Thyroid gland (tissue), 4 donors: ENCODE measurements at regions not wholly inside any gene's neighbourhood (a gene's known extent, or its start where the extent isn't known, plus 50 kb on each side); places are given as distances from the start of the nearest gene placed in this dataset.

Experiments
- DNase-seq, 2 donors: peaks; one replicate each; pipeline ENCODE4 v3.0.0-alpha.2; 2019
- H3K27ac ChIP-seq, 3 donors: fragments of 200-600 bp; sonication (generic); 1 replicate in 2 of 3; 2 replicates in 1 of 3; pipeline ENCODE4 v1.5.1; 2016 to 2019; ENCODE audit warnings: mild to moderate bottlenecking in 1 of 3, moderate library complexity in 1 of 3
- H3K27me3 ChIP-seq: fragments of 200-600 bp; sonication (generic); one replicate; pipeline ENCODE4 v1.5.1; 2019
- H3K36me3 ChIP-seq, 2 donors: fragments of 200-600 bp; sonication (generic); one replicate each; pipeline ENCODE4 v1.5.1; 2016 to 2019
- H3K4me1 ChIP-seq, 2 donors: fragments of 200-600 bp; sonication (generic); one replicate each; pipeline ENCODE4 v1.5.1; 2017 to 2019
- H3K4me3 ChIP-seq, 3 donors: fragments of 200-600 bp; sonication (generic); replicated peaks in 1 of 3; 1 replicate in 2 of 3; 2 replicates in 1 of 3; pipeline ENCODE4 v1.5.1; 2016; ENCODE audit warnings: mild to moderate bottlenecking in 1 of 3
- H3K9me3 ChIP-seq: fragments of 200-600 bp; sonication (generic); one replicate; pipeline ENCODE4 v1.5.1; 2017
- POLR2A ChIP-seq, 2 donors: fragments of 450-650 bp; IDR thresholded peaks; one replicate each; pipeline ENCODE4 v1.6.1; 2017; ENCODE audit warnings: antibody characterized with exemption in 2 of 2, mild to moderate bottlenecking in 2 of 2, moderate library complexity in 1 of 2
- WGBS, 2 donors: methylation state at CpG; one replicate each; pipeline ENCODE4 v1.1.5; 2017; 5-methylcytosine and 5-hydroxymethylcytosine counted together
- intact Hi-C: fragments of 100-400 bp; cut with DNase I; formaldehyde crosslinking; loops from one replicate; pipeline ENCODE4 v1.15.1; 2023
- TF ChIP-seq, protein P1 (sequence below), 6 experiments: fragments of 200-600 bp in 3 of 6; fragments of 450-650 bp in 3 of 6; sonication (generic) in 3 of 6; IDR thresholded peaks; one replicate each; pipeline ENCODE4 v1.5.1; 2016 to 2019; ENCODE audit warnings: antibody characterized with exemption in 6 of 6, mild to moderate bottlenecking in 2 of 6, inconsistent platforms in 1 of 6, moderate library complexity in 1 of 6

DNA sequence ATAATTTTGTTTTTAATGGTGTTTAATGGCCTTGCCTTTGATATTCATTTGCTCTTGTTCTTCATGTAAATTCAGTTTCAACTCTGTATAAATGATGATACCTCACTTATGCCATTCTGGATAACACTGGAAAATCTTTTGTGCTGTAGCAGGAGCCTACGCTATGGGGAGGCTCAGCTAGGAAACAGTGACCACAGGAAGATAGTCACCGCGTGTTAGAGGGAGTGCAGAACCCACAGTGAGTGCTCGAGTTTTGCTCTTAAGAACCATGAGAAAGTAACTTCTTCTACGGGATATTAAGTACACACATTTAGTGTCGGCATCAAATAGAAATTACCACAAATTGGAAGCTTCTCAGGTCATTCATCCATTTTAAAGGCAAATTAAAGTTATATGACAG lies 143.9 kb downstream of the IRX2 start:
- Histone ChIP-seq H3K27me3 (no peaks in the 10 kb centered on the region), H3K36me3 (no peaks in the 10 kb centered on the region), H3K9me3 (no peaks in the 10 kb centered on the region), H3K4me1 (no peaks in the 10 kb centered on the region), H3K4me3 (no peak overlapping the region), H3K27ac (no peak overlapping the region)
- intact Hi-C loops: no loop called here
- TF ChIP-seq, protein P1, sequence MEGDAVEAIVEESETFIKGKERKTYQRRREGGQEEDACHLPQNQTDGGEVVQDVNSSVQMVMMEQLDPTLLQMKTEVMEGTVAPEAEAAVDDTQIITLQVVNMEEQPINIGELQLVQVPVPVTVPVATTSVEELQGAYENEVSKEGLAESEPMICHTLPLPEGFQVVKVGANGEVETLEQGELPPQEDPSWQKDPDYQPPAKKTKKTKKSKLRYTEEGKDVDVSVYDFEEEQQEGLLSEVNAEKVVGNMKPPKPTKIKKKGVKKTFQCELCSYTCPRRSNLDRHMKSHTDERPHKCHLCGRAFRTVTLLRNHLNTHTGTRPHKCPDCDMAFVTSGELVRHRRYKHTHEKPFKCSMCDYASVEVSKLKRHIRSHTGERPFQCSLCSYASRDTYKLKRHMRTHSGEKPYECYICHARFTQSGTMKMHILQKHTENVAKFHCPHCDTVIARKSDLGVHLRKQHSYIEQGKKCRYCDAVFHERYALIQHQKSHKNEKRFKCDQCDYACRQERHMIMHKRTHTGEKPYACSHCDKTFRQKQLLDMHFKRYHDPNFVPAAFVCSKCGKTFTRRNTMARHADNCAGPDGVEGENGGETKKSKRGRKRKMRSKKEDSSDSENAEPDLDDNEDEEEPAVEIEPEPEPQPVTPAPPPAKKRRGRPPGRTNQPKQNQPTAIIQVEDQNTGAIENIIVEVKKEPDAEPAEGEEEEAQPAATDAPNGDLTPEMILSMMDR (IDR thresholded peaks at IDR 0.05): no peak
- TF ChIP-seq POLR2A (IDR thresholded peaks at IDR 0.05): no peak
- DNase-seq: no peak
- WGBS, 2 donors: 73 to 76% methylated on average over 6 of the region's 6 CpGs

DNA sequence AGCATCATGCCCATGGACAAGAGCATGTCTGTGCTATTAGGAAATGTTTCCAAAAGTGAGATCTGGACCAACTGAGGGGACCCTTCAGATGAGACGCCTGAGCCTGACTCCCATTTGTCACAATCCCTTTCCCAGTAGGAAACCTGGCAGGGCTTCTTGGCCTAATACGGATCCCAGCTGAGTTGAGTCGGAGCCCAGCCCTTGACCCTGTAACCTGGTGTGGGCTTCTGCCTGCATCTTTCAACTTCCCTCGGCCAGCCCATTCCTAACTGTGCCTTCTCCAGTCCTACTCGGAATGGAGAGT lies 148.3 kb downstream of the IRX2 start:
- no peaks in the 10 kb centered on the region for H3K27me3 ChIP-seq
- intact Hi-C loops: no loop called here
- H3K9me3 ChIP-seq: no peaks in the 10 kb centered on the region
- H3K4me3 ChIP-seq: no peak overlapping the region
- DNase-seq: no peak
- H3K27ac ChIP-seq: no peak overlapping the region
- no peaks in the 10 kb centered on the region for H3K36me3 ChIP-seq
- 69% methylated on average over 5 of the region's 5 CpGs for WGBS, 2 donors
- no peaks in the 10 kb centered on the region for H3K4me1 ChIP-seq
- TF ChIP-seq POLR2A (IDR thresholded peaks at IDR 0.05): no peak

DNA sequence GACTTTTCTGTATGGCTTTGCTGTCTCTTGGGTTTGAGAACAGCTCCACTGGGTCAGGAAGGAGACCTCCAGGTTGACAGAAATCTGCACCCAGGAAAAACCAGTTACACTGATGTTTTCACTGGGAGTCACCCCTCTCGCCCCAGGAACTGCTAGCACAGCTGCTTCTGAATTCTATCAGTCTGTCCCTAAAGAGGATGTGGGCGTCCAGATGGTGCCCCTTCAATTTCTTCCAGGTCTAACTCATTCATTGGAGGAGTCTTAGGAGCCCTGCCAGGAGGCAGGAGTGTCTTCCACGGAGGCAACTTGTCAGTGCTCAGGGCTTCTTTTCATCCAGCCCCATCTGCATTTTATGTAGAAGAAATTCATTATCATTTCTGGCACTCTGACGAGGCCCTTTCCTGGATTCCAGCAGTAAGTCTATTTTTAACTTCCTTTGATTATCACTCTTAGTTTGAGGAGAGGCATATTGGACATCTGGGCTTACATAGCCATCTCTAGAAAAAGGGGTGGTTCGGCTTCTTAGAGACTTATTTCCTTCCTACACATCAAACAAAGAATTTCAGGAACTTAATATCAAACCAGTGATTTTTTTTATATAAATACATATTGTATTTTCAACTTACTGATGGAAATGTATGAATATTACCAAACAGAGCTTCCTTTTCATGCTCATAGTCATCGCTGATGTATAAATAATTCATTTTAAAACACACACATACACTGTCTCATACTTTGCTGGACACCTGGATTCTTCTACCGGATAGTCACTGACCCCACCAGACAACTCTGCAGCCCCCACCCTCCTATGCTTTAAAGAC lies 148.8 kb downstream of the IRX2 start:
- no peaks in the 10 kb centered on the region for H3K4me1 ChIP-seq
- no peaks in the 10 kb centered on the region for H3K27me3 ChIP-seq
- DNase-seq: no peak
- H3K9me3 ChIP-seq: no peaks in the 10 kb centered on the region
- H3K4me3 ChIP-seq: no peak overlapping the region
- no peak overlapping the region for H3K27ac ChIP-seq
- TF ChIP-seq, protein P1 (IDR thresholded peaks at IDR 0.05): no peak
- no peak for TF ChIP-seq POLR2A (IDR thresholded peaks at IDR 0.05)
- H3K36me3 ChIP-seq: no peaks in the 10 kb centered on the region
- intact Hi-C loops: no loop called here
- WGBS, 2 donors: 75 to 81% methylated on average over 7 of the region's 7 CpGs

DNA sequence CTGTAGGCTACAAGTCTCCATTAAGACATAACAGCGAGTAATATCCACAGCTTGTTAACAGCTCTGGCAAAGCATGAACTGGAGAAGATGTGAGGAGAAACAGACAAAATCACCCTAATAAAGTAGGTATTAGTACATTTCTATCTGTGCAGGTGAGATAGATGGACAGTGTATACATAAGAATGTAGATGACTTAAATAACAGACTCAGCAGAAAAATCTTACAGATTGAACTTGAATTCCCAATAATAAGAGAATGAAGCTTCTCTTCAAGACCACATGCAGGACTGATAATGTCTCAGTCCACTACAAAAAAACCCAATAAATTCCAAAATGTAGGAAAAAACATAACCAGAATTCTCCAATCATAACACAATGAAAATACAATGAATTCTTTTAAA lies 153.0 kb downstream of the IRX2 start:
- DNase-seq: no peak
- TF ChIP-seq, protein P1 (IDR thresholded peaks at IDR 0.05): no peak
- Histone ChIP-seq H3K36me3 (no peaks in the 10 kb centered on the region), H3K9me3 (no peaks in the 10 kb centered on the region), H3K27me3 (no peaks in the 10 kb centered on the region), H3K27ac (no peak overlapping the region), H3K4me3 (no peak overlapping the region), H3K4me1 (no peaks in the 10 kb centered on the region)
- WGBS, 2 donors: 94 to 100% methylated on average over 1 of the region's 1 CpG
- intact Hi-C loops: no loop called here

DNA sequence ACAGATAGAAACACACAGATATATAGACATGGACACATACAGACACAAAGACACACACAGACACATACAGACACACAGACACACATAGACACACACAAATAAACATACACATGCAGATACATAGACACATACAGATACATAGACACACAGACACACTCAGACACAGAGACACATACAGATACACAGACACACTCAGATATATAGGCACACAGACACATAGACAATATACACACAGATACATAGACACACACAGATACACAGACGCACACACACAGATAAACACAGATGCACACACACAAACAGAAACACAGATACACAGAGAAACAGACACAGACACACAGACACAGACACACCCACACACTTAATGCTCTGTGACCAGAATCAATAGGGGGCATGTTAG lies 156.8 kb downstream of the IRX2 start:
- Histone ChIP-seq H3K4me3 (no peak overlapping the region), H3K27ac (no peak overlapping the region), H3K4me1 (no peaks in the 10 kb centered on the region), H3K9me3 (no peaks in the 10 kb centered on the region), H3K36me3 (no peaks in the 10 kb centered on the region), H3K27me3 (no peaks in the 10 kb centered on the region)
- no peak for DNase-seq
- TF ChIP-seq, protein P1 (IDR thresholded peaks at IDR 0.05): no peak
- no peak for TF ChIP-seq POLR2A (IDR thresholded peaks at IDR 0.05)
- 81 to 97% methylated on average over 1 of the region's 1 CpG for WGBS, 2 donors
- intact Hi-C loops: no loop called here
